ENCODE measurements at regions not wholly inside any gene's neighbourhood (a gene's known extent, or its start where the extent isn't known, plus 50 kb on each side); places are given as distances from the start of the nearest gene placed in this dataset.
"Not testable (repeated sequence)": the region's sequence is repeated elsewhere in the genome, so short reads cannot be mapped to it uniquely, and the experiment has no call there.

DNA sequence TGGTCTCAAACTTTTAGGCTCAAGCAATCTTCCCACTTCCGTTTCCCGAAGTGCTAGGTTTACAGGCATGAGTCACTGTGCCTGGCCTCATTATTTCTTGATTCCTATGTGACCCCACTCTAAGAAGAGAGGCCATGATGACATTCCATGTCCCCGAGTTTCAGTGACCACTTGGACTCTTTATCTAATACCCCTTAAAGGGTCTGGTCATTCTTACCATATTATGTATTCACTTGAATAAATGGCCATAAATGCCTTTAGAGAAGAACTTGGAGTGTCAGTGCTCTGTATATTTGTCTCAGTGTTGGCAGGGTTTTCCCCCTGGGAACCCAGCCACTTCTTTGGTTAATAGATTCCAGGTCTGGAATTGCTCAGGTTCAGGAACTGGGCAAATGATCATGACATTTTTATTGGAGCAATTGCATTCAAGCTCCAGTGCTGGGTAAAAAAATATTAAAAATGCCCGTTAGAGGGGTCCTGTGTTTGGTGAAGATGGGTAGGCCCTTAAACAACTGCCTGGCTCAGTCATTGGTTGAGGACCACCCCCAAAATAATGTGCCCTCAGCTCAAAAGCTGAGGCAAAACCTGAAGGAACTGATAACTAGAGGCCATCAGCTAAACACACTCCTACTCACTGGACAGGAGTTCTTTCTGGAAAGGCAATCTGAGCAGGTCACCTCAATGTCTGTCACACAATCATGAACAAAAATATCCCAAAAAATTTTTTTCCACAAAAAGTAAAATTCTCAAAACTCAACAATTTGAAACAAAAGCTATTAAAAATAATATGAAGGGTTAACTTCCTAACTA is 186.6 kb upstream of the ZNF608 start:
- no peak for DNase-seq

- no peak for DNase-seq
These were observed 188.6 kb upstream of the ZNF608 start for GRCh38 chr5:124935065-124935464.

- DNase-seq: no peak
These were observed 190.1 kb upstream of the ZNF608 start for GRCh38 chr5:124936626-124936933.

- DNase-seq: no peak
These were observed 194.9 kb upstream of the ZNF608 start for GRCh38 chr5:124941051-124942049.

GRCh38 chr5:124948062-124948753 is 201.8 kb upstream of the ZNF608 start:
- DNase-seq: no peak

DNA sequence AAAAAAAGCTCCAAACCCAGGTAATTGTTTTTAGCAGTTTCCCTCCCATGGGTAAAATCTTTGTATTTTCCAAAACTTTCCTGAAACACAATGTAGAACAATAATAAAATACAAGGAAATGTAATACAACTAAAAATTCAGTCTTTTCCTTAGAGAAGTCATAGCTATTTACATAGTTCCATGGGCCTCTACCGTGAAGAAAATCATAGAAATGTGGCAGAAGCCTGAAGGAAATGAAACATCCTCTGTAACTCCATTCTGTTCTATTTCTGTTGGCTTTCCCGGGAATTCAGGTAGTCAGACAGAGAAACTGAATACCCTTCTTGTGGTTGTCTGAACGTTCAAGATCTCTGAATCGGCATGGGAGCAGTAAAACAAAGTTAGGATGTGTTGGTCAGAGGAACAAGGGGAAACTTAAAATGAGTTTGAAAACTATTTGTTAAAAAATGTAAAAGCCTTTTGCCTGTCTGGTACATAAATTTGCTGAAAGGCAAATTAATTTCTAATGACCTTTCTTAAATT is 202.4 kb upstream of the ZNF608 start:
- DNase-seq: no peak

- DNase-seq: no peak
These were observed 203.4 kb upstream of the ZNF608 start for GRCh38 chr5:124949862-124950261.

GRCh38 chr5:124951105-124951504 is 204.7 kb upstream of the ZNF608 start:
- no peak for DNase-seq

GRCh38 chr5:124951661-124952060 is 205.2 kb upstream of the ZNF608 start:
- DNase-seq: no peak

DNA sequence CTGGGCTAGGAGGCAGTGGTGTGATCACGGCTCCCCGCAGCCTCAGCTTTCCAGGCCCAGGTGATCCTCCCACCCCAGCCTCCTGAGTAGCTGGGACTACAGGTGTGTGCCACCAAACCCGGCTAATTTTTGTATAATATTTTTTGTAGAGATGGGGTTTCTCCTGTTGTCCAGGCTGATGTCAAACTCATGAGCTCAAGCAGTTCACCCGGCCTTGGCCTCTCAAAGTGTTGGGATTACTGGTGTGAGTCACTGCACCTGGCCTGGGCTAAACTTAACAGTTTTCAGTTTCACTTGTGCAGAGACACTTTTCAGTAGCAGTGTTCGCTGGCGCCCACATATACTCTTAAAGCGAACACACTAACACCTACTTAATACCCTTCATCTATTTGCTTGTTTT is 205.6 kb upstream of the ZNF608 start:
- DNase-seq: no peak

DNA sequence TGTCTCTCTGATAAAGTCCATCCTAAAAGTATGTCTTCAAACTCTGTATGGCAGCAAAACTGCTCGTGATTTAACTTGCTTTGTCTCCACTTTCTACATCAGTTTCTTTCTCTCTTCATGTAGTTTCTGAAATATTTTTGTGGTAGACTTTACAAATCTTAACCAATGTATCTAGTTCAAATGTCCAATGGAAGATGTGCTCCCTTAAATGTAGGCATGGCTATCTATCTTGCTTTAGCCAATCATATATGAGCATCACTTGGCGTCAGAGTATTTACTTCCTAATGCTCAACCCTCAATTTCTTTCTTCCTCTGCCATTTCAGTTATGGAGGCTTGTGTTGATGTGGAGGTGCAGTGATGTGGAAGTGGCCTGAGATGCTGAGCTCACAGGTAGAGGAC is 206.1 kb upstream of the ZNF608 start:
- DNase-seq: no peak

GRCh38 chr5:124954784-124955183 is 208.3 kb upstream of the ZNF608 start:
- no peak for DNase-seq

DNA sequence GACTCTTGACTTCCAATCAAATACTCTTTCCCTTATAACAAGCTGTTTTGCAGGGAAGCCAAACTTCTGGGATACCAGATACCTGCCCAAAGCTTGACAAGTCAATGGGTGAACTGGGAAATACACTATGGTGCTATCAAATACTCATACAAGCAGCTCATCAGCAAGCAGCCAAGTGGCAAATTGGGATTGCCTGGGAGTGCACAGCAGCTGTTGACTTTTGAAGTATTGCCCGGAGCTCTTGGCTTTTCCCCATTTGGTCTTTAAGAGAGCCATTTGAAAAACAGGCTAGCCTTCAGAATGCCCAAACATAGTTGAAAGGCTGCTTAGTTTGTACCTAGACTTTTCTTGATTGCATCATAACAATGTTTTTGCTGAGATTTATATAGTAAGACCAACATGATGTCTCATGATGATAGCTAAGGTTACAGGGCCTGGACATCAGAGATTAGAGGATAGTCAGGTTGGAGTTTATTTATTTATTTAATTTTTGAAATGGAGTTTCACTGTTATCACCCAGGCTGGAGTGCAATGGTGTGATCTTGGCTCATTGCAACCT is 210.1 kb upstream of the ZNF608 start:
- DNase-seq: no peak

GRCh38 chr5:124957063-124957462 is 210.6 kb upstream of the ZNF608 start:
- DNase-seq: no peak

DNA sequence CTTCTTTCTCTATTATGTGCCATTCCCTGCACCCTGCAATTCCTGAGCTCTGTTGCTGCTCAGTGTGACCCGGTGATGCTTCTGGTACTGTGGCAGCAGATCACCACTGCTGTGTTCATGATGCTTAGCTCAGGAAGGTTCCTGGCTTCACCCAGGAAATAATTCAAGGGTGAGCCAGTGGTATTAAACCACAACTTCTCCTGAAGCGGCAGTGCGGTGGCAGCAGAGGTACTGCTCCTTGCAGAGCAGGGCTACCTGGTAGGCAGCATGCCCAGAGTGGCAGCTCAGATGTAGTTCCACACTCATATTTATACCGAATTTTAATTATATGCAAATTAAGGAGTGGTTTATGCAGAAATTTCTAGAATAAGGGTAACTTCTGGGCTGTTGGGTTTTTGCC is 213.8 kb upstream of the ZNF608 start:
- no peak for DNase-seq

DNA sequence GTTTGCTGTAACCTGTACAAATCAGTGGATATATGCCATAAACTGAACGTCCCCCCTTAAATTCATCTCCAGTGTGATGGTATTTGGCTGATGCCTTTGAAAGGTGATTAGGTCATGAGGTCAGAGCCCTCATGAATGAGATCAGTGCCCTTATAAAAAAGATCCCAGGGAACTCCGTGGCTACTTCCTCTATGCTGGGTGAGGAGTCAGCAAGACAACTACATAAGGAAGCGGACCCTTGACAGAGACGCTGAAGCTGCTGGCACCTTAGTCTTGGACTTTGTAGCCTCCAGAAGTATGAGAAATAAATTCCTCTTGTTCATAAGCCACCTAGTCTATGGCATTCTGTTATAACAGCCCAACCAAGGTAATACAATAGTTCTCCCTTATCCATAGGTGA is 215.1 kb upstream of the ZNF608 start:
- no peak for DNase-seq

- DNase-seq: no peak
These were observed 215.7 kb upstream of the ZNF608 start for GRCh38 chr5:124962111-124962510.

DNA sequence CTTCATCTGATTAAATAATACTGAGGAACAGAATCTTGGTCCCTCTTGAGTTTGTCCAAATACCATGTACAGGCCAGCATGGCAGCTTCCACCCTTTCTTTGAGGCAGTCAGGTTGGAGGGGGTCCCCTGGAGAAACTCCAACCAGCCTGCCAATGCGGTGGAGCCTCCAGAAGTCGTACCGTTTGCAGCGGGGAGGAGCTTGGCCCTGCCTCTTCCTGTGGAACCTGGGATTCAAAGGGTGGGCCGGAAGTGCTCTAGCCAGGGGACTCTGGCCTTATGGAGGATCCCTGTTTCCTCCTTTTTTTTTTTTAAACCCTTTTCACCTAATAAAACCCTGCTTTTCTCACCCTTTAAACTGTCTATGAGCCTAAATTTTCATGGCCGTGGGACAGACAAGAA is 216.3 kb upstream of the ZNF608 start:
- no peak for DNase-seq

DNA sequence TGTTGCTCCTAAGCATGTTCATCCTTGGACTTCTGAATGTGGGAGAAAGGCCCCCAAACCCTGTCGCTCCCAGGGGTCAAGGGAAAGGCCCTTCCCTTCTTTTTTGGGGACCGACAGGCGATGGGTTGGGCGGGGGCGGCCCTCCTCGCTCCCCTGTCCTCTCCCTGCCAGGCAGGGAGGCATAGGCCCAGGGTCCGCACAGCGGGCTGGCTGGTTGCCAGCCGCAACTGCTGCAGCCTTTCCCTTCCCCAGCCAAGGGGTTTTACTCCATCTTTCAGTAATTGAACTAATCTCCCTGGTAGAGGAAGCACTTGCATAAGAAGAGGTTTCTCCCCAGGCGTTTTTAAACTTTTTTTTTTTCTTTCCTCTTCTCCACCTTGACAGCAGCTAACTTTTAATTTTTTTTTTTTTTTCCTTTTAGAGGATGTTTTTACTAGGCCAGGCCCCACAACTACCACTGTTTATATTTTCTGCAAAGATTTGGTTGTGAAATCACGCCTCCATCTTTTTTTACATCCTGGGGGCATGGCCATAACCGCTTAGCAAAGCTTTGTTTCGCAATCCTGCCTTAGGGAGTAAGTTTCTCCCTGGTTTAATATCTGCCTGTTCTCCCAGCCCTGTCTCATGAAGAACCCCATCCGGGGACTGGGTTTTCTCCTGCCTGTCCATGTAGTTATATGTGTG is 216.9 kb upstream of the ZNF608 start:
- DNase-seq: no peak

DNA sequence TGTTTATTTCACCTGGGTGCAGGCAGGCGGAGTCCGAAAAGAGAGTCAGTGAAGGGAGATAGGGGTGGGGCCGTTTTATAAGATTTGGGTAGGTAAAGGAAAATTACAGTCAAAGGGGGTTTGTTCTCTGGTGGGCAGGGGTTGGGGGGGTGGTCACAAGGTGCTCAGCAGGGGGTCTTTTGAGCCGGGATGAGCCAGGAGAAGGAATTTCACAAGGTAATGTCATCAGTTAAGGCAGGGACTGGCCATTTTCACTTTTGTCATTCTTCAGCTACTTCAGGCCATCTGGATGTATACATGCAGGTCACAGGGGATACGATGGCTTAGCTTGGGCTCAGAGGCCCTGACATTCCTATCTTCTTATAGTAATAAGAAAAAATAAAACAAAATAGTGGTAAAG is 220.3 kb upstream of the ZNF608 start:
- DNase-seq: not testable (repeated sequence)

GRCh38 chr5:124970381-124970780 is 223.9 kb upstream of the ZNF608 start:
- DNase-seq: not testable (repeated sequence)

GRCh38 chr5:124972703-124973102 is 226.3 kb upstream of the ZNF608 start:
- DNase-seq: no peak

Data from NCI-H1930 (cell line).